ENCODE measurements at regions not wholly inside any gene's neighbourhood (a gene's known extent, or its start where the extent isn't known, plus 50 kb on each side); places are given as distances from the start of the nearest gene placed in this dataset.
"Not testable (repeated sequence)": the region's sequence is repeated elsewhere in the genome, so short reads cannot be mapped to it uniquely, and the experiment has no call there.

DNA sequence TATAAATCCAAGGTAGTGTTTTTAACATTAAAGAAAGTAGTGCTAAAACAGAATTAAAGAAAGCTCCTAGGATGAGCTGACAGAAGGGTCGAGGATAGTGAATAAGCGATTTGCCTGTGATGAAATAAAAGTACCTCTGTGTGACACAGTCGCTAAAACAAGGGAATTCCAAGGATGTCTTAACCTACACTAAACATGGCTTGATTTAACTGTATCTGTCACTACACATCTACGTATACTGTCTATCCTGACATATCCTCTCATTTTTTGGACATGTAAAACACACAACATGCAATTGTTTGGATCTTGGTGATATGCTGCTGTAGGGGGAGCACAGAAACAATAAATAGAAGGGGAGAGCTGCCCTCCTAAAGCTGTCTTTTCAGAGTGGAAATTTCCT is 580.8 kb upstream of the SLC8A1 start:
- TF ChIP-seq, protein P1, sequence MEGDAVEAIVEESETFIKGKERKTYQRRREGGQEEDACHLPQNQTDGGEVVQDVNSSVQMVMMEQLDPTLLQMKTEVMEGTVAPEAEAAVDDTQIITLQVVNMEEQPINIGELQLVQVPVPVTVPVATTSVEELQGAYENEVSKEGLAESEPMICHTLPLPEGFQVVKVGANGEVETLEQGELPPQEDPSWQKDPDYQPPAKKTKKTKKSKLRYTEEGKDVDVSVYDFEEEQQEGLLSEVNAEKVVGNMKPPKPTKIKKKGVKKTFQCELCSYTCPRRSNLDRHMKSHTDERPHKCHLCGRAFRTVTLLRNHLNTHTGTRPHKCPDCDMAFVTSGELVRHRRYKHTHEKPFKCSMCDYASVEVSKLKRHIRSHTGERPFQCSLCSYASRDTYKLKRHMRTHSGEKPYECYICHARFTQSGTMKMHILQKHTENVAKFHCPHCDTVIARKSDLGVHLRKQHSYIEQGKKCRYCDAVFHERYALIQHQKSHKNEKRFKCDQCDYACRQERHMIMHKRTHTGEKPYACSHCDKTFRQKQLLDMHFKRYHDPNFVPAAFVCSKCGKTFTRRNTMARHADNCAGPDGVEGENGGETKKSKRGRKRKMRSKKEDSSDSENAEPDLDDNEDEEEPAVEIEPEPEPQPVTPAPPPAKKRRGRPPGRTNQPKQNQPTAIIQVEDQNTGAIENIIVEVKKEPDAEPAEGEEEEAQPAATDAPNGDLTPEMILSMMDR (IDR thresholded peaks at IDR 0.05; ENCODE audit: low read depth, low read length) = no peak
- DNase-seq (ENCODE audit: extremely low read depth, low read depth) = no peak

DNA sequence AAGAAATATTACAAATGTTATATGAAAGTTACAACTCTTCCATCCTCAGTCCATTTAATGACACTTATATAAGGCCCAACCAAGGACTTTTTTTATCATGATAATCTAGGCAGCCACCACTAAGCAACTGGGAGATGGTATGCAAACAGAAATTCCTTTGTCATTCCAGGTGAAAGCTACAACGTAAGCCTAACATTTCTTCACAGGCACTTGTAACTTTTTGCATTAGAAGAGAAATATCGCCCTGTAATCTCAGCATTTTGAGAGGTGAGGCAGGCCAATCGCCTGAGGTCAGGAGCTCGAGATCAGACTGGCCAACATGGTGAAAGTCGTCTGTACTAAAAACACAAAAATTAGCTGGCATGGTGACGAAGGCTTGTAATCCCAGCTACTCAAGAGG is 581.2 kb upstream of the SLC8A1 start:
- TF ChIP-seq, protein P1 (IDR thresholded peaks at IDR 0.05; ENCODE audit: low read depth, low read length) = no peak
- no peak for DNase-seq (ENCODE audit: extremely low read depth, low read depth)

DNA sequence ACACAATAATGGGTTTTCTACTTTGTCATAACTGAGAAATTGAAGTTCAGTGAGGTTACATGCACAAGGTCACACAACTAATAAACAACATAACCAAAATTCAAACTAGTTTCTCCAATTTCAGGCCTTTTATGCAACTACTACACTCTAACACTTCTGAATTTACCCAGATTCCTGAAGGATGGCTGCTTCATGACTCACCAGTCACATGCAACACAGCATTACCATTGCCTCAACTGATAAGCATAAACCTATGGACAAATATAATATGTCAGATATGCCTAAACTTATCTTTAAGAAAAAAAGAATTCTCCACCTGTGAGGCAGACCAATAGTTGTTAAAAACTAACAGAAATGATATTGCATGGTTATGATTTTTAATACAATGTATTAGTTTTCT is 586.5 kb upstream of the SLC8A1 start:
- no peak for DNase-seq (ENCODE audit: extremely low read depth, low read depth)
- TF ChIP-seq, protein P1 (IDR thresholded peaks at IDR 0.05; ENCODE audit: low read depth, low read length) = no peak

DNA sequence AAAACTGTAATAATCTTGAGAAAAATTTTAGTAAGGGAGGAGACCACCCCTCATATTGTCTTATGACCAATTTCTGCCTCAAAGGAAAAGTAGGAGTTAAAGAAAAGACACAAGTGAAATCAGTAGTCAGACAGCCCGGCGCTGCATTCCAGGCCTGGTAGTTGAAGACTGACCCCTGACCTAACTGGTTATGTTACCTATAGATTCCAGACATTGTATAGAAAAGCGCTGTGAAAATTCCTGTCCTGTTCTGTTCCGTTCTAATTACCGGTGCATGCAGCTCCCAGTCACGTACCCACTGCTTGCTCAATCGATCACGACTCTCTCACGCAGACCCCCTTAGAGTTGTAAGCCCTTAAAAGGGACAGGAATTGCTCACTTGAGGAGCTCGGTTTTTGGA is 587.9 kb upstream of the SLC8A1 start:
- DNase-seq (ENCODE audit: extremely low read depth, low read depth) = not testable (repeated sequence)

DNA sequence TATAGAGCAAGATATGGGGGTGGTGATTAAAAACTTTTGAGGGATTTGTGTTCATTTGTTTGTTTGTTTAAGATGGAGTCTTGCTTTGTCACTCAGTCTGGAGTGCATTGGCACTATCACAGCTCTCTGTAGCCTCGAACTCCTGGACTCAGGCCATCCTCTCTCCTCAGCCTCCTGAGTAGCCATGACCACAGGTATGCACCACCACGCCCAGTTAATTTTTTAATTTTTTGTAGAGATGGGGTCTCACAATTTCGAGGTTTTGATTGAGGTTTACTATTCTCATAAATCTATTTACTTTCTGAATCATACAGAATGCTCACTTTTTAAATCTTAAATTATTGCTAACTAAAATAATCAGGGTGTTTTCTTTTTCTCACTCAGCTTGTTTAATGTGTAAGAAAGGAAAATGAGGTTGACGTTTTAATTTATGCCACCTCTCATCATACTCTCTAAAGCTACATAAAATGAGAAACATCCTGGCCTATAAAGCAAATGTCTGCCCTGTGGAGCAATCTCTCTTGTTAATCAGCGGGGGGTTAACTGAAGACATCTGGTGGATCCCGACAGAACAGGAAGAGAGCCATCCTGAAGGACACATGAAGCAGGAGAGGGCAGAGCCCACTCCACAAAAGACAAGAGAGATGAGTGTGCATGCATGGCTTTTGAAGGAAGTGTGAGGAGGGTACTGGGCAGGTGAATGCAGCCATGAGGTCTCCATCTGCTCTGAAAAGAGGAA is 589.1 kb upstream of the SLC8A1 start:
- TF ChIP-seq, protein P1 (IDR thresholded peaks at IDR 0.05; ENCODE audit: low read depth, low read length) = no peak
- no peak for DNase-seq (ENCODE audit: extremely low read depth, low read depth)

DNA sequence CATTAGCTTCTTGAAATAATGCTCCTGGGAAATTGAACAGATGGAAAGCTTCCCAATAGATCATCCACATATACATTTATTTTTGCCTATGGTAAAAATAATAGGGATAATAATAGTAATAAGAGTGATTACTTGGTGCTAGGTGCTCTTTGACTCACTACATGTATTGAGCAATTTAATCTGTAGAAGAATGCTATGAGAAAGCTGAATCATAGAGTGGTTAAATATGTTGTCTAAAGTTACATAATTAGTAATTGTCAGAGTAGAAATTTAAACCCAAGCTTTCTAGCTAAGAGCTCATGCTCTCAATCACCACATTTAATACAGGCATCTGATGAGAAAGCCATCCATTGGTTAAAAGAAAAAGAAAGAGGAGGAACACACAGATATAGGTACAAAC is 590.5 kb upstream of the SLC8A1 start:
- DNase-seq (ENCODE audit: extremely low read depth, low read depth) = no peak
- TF ChIP-seq, protein P1 (IDR thresholded peaks at IDR 0.05; ENCODE audit: low read depth, low read length) = no peak

DNA sequence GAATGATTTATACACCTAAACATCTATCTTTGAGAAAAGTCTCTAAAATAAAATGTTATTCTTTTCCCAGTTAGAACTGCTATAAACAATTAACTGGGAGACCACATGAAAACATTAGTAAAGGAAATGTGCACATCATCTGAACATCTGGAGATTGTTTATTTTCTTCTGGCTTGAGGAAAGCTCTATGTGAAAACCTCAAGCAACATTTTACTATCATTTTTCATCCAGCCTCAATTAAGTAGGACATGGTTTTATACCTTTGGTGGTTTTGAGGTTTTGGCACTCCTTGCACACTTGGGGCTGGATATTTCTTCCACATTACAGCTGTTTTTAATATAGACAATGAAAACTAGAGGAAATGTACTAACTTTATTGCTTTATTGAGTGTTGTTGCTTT is 609.5 kb upstream of the SLC8A1 start:
- TF ChIP-seq, protein P1 (IDR thresholded peaks at IDR 0.05; ENCODE audit: low read depth, low read length) = no peak
- DNase-seq (ENCODE audit: extremely low read depth, low read depth) = peak; percentile 1

DNA sequence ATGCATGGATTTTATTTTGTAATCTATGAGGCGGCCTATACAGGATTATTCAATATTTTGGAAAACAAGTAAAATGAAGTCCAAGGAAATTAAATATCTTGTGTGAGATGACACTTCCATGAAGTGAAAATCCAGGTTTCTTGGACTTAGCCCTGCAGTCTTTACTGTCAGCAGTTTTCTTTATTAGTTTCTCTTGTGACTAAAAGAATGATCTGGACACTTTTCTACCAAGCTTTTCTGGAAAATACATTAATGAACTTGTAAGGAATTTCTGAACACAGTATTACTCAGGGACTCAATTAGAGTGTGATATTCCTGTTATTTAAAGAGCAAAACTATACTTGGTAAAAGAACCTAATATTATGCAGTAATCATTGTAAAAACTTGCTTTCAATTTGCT is 610.4 kb upstream of the SLC8A1 start:
- no peak for DNase-seq (ENCODE audit: extremely low read depth, low read depth)
- TF ChIP-seq, protein P1 (IDR thresholded peaks at IDR 0.05; ENCODE audit: low read depth, low read length) = no peak

Data from AG09319 (cell line).